ENCODE measurements at regions not wholly inside any gene's neighbourhood (a gene's known extent, or its start where the extent isn't known, plus 50 kb on each side); places are given as distances from the start of the nearest gene placed in this dataset.

- Histone ChIP-seq H3K9ac (ENCODE audit: low read depth, low read length) (no peak overlapping the region), H2BK15ac (ENCODE audit: low read depth, low read length) (no peak overlapping the region), H2AK5ac (ENCODE audit: low read depth, low read length) (no peak overlapping the region), H2AK9ac (replicated peaks; ENCODE audit: low read depth, low read length, poor library complexity) (no peak overlapping the region), H4K91ac (ENCODE audit: insufficient read depth, low read depth, low read length) (no peak overlapping the region), H2BK120ac (ENCODE audit: low read depth, low read length) (no peak overlapping the region), H3K27ac (ENCODE audit: insufficient read depth, low read length) (no peak overlapping the region), H3K9me3 (ENCODE audit: control insufficient read depth, insufficient read depth, low read length) (no peaks in the 10 kb centered on the region; the same call in 1 of the 2 replicates), H3K4me2 (ENCODE audit: low read depth, low read length) (no peak overlapping the region), H2AFZ (replicated peaks; ENCODE audit: low read length, poor library complexity) (no peak overlapping the region), H3K9me1 (ENCODE audit: insufficient read depth, low read length) (no peaks in the 10 kb centered on the region), H4K5ac (ENCODE audit: low read depth, low read length) (no peak overlapping the region), H4K20me1 (ENCODE audit: insufficient read depth, low read length) (no peaks in the 10 kb centered on the region), H2BK20ac (ENCODE audit: low read depth, low read length) (no peak overlapping the region), H3K14ac (replicated peaks; ENCODE audit: low read depth, low read length) (no peak overlapping the region), H3K27me3 (ENCODE audit: control insufficient read depth, insufficient read depth, low read length) (no peaks in the 10 kb centered on the region), H3K56ac (ENCODE audit: extremely low read depth, insufficient read depth, low read length) (no peak overlapping the region), H3K18ac (ENCODE audit: low read depth, low read length) (no peak overlapping the region), H2BK5ac (ENCODE audit: low read depth, low read length, poor library complexity, severe bottlenecking) (no peak overlapping the region), H3K23ac (ENCODE audit: low read depth, low read length) (no peak overlapping the region), H3K36me3 (ENCODE audit: control insufficient read depth, insufficient read depth, low read length) (no peaks in the 10 kb centered on the region), H3K4me3 (ENCODE audit: insufficient read depth, low read depth, low read length) (no peak overlapping the region), H3K79me1 (ENCODE audit: low read depth in 1 of 2, low read length in 2 of 2) (no peaks in the 10 kb centered on the region), H3K4me1 (ENCODE audit: control insufficient read depth, insufficient read depth, low read length) (no peaks in the 10 kb centered on the region), H4K8ac (ENCODE audit: low read depth in 2 of 2, low read length in 2 of 2) (no peak overlapping the region), H3K4ac (ENCODE audit: low read depth, low read length) (no peak overlapping the region)
- ATAC-seq (ENCODE audit: low read depth) (no peak), DNase-seq (no peak)
- intact Hi-C loops (cut with micrococcal nuclease) (no loop called here), in situ Hi-C loops (cut with MboI; ENCODE audit: low sequenced_read_pairs) (no loop called here), dilution Hi-C loops (cut with HindIII; ENCODE audit: low sequenced_read_pairs, unreplicated experiment) (no loop called here)
- POLR2A ChIA-PET (ENCODE audit: unreplicated experiment): no interaction called here
- no peak for TF ChIP-seq POLR2A (IDR thresholded peaks at IDR 0.05; ENCODE audit: low read depth, low read length)
- no peak for TF ChIP-seq MAFK (IDR thresholded peaks at IDR 0.05; ENCODE audit: low read depth, low read length)
- TF ChIP-seq BHLHE40 (IDR thresholded peaks at IDR 0.05; ENCODE audit: low read depth, low read length): no peak
- no peak for TF ChIP-seq RCOR1 (IDR thresholded peaks at IDR 0.05; ENCODE audit: insufficient replicate concordance, low read length)
- no peak for TF ChIP-seq CHD1 (IDR thresholded peaks at IDR 0.05; ENCODE audit: low read depth, low read length)
- TF ChIP-seq MAZ (IDR thresholded peaks at IDR 0.05; ENCODE audit: borderline replicate concordance, low read depth, low read length): no peak
- TF ChIP-seq RAD21 (IDR thresholded peaks at IDR 0.05; ENCODE audit: low read length): no peak
- no peak for TF ChIP-seq RFX5 (IDR thresholded peaks at IDR 0.05; ENCODE audit: low read depth, low read length)
- no peak for TF ChIP-seq FOS (IDR thresholded peaks at IDR 0.05; ENCODE audit: low read depth, low read length)
- TF ChIP-seq, protein P1, sequence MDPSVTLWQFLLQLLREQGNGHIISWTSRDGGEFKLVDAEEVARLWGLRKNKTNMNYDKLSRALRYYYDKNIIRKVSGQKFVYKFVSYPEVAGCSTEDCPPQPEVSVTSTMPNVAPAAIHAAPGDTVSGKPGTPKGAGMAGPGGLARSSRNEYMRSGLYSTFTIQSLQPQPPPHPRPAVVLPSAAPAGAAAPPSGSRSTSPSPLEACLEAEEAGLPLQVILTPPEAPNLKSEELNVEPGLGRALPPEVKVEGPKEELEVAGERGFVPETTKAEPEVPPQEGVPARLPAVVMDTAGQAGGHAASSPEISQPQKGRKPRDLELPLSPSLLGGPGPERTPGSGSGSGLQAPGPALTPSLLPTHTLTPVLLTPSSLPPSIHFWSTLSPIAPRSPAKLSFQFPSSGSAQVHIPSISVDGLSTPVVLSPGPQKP (IDR thresholded peaks at IDR 0.05; ENCODE audit: borderline replicate concordance, low read depth, low read length): no peak
- no peak for TF ChIP-seq NFE2L2 (IDR thresholded peaks at IDR 0.05; ENCODE audit: low read depth, low read length)
- TF ChIP-seq SMC3 (IDR thresholded peaks at IDR 0.05; ENCODE audit: low read depth, low read length): no peak
- WGBS, 2 experiments (ENCODE audit: extremely low coverage in 2 of 2, insufficient read length in 1 of 2): no CpG with 5 or more reads among the region's 3 CpGs
- CTCF ChIA-PET: no interaction called here
- BruUV-seq (replicated peaks): no TSS peak
Measured at GRCh38 chr4:180234730-180235129, 2008.5 kb upstream of the TENM3 start.

Data from IMR-90 (cell line).